NAMALWA (cell line): ENCODE measurements at regions not wholly inside any gene's neighbourhood (a gene's known extent, or its start where the extent isn't known, plus 50 kb on each side); places are given as distances from the start of the nearest gene placed in this dataset.
"Not testable (repeated sequence)": the region's sequence is repeated elsewhere in the genome, so short reads cannot be mapped to it uniquely, and the experiment has no call there.

Experiments
- DNase-seq: peaks from one replicate; pipeline ENCODE4 v3.0.0-alpha.2; 2015; ENCODE audit warnings: low spot score

DNA sequence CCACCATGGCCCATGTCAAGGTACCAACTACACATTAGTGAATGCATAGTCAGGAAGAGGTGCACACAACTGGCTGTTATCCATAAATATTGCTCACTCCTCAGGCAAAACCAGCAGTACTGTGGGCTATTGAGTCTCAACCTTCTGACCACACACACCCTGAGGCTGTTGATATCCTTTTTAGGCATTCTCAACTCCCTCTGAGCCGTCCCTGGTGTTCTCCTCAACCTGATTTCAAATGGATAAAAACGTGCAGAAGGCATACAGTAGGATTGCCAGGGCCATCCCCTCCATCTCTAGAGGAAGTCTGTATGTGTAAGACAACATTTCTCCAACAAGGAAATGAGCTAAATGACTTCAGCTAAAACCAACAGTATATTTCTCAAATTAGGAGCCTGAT is 98.7 kb upstream of the KLHL13 start:
- no peak for DNase-seq

DNA sequence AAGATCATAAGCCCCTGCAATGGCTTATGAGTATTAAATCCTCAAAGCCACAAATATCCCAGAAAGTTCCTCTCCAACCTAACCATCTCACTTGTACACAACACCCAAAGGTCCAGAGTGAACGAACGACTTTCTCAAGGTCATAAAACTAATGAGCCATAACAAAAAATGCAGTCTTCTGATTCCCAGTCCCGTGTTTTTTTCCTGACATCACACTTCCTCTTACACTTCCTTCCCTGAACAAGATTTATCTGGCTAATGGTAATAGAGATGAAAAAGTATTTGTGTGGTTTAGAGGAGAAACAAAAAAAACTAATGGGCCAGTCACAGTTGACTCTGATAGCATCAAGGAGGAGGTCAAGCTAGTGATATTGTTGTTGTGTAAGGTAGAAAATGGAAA is 99.5 kb upstream of the KLHL13 start:
- no peak for DNase-seq

DNA sequence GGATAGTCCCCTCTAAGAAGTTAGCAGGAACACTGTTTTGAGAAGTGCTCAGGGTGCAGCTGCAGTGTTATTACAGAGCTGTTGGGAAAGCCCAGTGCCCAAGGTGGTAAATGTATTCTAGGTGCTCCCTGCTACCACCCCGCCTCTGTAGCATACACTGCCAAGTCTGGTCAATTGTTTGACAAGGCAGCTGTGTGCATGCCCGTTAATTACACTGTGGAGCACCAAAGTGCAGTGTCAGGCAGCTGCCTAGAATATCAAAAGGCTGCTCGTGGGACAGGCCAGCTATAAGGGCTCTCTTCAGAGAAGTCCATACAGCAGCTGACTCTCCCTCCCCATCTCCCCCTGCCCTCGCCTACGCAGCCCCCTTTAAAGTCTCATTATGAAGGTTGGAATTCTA is 99.9 kb upstream of the KLHL13 start:
- no peak for DNase-seq

DNA sequence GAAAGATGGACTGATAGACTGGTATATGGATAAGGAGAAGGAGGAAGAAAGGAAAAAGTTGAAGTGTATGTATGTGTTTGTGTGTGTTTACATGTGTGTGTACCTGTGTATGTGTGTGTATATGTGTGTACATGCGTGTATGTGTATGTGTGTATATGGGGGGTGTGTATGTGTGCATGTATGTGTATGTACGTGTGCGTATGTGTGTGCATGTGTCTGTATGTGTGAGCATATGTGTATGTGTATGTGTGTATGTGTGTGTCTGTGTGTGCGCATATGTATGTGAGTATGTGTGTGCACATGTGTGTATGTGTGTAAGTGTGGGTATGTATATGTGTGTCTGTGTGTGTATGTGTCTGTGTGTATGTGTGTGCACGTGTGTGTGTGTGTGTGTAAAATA is 101.5 kb upstream of the KLHL13 start:
- DNase-seq, result no peak

DNA sequence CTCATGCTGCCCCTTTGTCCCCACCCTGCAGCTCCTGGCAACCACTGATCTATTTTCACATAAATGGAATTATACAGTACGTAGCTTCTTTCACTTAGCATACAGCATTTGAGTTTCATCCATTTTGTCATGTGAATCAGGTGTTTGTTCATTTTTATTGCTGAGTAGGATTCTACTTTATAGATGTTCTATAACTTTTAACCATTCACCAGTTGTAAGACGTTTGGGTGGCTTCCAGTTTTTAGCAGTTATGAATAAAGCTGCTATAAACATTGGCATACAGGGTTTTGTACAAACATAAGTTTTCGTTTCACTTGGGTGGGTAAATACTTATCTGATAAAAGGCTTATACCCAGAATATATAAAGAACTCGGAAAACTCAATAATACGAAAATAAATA is 102.3 kb upstream of the KLHL13 start:
- no peak for DNase-seq

DNA sequence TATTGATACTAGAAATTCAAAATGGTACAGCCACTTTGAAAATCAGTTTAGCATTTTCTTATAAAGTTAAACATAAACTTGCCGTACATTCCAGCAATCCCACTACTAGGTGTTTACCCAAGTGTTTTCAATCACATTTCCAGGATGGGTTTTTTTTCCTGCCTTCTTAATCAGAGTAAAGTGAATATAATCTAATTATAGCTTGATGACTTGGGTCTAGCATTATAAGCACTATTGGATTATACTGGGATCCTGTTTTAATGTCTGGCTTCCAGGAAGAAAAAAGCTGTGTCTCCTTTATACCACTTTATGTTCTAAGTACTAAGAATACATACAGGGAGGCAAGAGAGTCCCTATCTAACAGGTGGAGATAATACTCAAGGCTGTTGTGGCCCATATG is 103.3 kb upstream of the KLHL13 start:
- no peak for DNase-seq

DNA sequence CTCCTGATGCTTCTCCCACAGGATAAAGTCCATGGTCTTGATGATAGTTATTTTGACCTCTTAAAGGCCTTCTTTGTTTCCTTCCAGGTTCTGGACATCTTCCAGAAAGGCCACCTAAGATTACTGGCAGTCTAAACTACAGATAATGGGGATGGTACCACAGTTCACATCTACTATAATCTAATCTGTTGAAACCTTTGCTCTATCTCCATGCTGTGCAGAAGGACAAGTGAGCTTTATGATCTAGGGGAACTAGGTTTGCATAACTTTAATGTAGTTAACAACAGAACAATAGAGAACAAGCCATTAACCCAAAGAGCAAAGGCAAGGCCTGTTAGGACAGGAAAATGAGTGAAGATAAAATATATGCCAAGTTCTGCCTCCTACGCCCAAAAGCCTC is 103.9 kb upstream of the KLHL13 start:
- DNase-seq, result no peak

DNA sequence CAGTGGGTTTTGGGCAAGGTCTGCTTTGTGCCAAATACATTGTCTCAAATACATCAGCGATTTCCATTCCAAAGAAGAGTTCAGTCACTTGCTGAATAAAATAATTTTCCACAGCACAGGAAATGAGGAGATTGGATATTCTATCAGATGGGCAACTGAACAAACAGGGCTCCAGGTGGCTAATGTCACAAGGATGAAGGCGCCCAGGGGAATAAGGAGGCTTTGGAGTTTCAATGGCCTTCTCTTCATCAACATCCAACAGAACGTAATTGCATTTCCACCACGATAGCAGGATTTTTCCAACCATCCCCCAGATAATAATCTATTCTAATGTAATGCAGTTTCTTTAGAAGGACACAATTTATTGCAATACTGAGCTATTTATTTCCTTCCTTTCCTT is 104.7 kb upstream of the KLHL13 start:
- no peak for DNase-seq

DNA sequence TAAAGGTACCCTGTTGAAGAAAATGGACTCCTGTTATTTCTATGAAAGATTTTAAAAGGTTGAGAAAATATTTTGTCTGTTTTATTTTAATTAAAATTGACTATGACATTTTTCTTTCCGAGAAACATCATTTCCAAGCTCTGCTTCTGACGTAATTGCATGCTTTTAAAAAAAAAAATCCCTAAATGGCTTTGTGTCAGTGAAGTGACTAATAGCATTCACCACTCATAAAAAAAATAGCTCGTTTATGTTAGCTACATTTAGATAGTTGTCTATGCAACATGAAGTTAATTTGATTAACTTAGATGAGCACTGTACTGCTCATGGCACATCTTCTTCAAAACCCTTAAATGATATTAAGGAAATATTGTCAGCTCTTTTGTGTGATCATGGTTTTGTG is 105.1 kb upstream of the KLHL13 start:
- DNase-seq, result no peak

DNA sequence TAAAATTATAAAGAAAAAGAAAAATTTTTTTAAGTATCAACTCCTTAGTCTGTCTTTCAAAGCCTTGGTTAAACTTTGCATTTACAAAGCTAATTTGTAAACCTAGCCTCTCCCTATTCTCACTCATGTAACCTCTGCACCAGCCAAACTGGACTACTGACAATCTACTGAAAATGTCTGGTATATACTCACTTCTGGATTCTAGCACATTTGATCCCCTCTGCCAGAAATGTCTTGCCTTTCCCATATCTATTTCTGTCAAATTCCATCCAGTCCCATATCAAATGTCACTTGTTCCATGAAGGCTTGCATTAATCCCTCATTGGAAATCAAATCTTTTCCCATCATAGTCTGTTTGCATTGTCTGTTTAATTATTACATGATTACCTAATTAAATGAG is 105.8 kb upstream of the KLHL13 start:
- DNase-seq, result no peak

DNA sequence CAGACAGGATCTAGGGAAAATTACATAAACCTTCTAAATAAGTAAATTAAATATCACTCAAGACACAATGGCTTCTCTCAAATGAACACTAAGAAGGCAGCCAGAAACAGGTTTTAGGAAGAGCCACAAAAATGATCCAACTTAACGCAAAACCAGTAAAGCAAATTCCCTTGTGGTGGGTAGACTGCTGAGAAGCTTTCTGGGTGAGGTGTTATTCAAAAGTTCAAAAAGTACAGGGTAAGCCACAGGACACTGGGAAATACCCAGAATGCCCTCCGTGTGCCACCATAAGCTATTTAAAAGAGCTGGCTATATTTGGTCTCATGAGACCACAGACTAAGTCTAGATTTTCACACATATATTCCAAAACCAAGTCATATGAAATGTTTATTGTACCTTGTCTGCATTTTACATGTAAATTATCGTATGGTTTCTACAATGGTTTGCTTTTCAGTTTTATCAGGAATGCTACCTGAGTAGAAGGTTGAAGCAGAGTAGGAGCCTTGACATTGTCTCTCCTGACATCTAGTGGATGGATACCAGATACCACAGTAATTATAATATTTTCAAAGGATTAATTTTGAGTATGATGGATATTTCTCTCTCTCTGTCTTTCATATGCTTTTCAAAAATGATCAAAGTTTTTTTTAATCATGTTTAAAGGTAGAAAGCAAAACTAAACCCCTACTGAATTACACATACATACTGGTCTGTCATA is 109.3 kb upstream of the KLHL13 start:
- peak; percentile 38 for DNase-seq

DNA sequence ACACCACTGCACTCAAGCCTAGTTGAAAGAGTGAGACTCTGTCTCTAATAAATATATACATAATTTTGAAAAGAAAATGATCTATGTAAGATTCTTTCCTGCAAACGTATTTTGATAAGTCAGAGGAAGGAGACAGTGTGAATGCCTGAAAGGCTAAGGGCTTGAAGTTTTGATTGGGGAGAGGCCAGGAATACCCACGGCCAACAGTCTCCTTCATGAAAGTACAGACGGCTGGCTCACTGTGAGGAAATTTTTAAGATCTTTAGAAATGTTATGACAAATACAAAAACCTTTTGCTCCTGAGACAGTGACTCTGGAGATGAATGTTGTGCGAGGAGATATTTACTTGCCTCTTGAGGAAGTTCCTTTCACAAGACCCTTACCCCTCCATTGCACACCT is 111.4 kb upstream of the KLHL13 start:
- no peak for DNase-seq

DNA sequence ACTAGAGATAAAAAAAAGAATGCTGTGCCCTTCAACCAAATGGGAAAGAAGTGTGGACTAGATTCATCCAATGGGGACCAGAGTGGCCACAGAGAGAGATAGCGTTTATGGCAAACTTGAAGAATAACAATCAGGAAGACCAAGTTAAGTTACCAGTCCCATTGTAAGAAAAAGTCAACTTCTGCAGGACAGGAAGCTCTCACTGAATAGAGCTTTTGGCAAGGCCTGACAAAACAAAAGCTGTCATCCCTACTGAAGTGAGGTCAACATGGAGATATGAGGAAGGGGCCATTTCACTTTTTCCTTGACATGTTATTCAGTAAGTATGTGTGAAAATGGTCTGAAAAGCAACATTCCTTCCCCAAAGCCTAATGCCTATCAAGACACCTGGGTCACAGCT is 111.8 kb upstream of the KLHL13 start:
- DNase-seq, result no peak

DNA sequence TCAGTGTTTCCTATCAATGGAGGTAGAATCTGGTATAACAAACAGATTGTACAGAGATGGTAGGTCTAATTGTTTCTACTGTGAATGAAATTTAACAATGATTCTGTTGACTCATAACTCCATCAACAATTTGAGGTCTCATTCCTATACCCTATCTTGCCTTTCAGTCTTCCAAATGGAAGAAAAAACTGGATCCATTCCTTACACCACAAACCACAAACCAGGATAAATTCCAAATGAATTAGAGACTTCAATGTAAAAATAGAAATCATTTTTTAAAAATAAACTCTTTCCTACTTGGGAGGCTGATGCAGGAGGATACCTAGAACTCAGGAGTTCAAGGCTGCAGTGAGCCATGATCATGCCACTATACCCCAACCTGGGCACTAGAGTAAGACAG is 114.4 kb upstream of the WDR44 start:
- DNase-seq, result no peak

DNA sequence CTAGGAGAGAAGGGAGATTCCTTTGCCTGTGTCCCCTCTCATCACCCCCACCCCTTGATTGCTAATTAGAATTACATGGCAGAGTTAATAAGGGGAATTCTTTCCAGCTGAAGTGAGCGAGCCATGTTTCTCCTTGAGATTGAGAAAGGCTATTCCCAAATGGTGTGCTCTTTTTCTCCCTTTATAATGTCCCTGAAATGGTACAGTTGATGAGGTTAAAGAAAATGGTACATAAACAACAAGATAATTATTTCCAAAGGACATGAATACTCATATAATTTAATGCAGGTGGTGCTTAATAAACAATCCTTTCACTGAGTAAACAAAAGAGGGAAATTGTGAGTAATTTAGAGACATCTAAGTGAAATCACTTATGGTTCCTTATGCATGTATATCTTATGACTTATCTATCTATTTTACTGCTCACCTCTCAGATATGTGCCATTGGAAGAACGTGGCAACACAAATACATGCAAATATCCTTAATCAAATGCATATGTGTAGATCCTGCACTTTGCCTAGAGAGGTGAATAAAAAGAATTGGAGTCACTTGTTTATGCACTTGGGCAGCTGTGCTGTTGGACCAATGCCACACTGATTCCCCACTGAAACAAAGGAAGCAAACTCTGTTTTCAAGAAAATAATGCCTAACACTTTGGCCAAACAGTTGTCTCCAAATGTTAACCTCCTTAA is 106.6 kb upstream of the WDR44 start:
- DNase-seq, result no peak

DNA sequence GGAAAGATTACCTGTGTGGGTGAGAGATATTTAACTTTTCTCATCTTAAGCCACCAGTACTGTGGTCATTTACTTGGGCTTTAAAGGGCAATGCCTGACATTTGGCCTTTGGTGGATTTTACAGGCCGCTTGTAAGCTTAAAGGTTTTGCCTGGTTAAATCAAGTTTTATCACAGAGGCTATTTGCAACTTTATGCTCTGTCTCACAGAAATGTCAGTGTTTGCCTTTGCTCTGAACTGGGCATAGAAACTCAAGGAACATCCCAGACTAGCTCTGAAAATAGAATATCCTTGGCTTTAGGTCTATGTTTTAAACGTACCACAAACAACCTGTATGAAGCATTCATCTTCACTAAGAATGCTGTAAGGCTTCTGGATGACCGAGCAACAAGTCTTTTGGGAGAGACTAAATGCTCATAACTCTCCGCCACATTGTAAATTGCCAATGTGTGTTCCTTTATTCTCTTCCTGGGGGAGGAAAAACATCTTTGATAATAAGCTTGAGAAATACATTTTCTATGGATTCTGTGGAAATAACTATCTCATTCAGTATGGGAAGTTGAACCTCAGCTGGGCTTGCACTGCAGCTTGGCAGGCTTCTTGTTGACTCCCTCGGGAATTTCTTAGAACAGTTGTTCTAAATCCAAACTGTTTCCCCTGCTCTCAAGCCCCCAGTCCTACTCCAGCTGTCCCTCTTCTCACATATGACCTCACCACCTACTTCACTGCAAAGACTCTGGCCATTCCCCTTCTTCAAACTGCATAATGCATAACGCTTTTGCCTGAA is 105.8 kb upstream of the WDR44 start:
- DNase-seq, result no peak

DNA sequence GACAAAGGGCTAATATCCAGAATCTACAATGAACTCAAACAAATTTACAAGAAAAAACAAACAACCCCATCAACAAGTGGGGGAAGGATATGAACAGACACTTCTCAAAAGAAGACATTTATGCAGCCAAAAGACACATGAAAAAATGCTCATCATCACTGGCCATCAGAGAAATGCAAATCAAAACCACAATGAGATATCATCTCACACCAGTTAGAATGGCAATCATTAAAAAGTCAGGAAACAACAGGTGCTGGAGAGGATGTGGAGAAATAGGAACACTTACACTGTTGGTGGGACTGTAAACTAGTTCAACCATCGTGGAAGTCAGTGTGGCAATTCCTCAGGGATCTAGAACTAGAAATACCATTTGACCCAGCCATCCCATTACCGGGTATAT is 98.9 kb upstream of the WDR44 start:
- not testable (repeated sequence) for DNase-seq

DNA sequence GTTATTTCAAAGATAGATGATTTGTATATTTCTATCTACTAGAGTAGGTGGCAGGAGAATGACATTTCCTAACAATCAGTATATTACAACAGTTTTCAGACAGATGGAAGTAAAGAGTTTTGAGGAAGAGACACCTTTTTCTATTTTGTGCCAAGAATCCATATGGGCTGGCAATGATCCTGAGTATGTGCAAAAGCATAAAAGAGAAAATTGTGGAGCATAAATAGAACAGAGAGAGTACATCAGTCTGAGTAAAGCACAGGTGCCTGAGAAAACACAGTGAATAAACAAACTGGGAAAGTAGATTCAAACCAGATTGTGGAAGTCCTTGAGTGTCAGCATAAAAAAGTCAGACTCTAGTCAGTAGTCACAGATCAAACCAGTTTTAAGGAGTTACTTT is 96.8 kb upstream of the WDR44 start:
- DNase-seq, result no peak

DNA sequence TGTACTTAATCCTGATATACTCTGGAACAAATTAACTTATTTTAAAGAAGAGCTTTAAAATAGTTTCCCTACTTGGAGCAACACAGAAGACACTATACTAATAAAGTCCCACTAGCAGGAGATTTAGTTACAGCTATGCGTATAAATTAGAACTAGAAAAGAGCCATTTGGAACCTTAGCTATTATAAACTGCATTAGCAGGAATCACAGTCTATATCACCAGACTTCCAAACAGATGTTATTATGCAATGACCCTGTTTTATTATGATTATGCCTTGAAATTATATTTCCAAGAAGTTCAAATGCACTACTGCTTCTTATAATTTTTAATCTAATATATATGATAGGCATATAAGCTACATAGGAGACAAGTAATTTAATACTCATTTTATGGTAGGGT is 95.5 kb upstream of the WDR44 start:
- DNase-seq, result no peak

DNA sequence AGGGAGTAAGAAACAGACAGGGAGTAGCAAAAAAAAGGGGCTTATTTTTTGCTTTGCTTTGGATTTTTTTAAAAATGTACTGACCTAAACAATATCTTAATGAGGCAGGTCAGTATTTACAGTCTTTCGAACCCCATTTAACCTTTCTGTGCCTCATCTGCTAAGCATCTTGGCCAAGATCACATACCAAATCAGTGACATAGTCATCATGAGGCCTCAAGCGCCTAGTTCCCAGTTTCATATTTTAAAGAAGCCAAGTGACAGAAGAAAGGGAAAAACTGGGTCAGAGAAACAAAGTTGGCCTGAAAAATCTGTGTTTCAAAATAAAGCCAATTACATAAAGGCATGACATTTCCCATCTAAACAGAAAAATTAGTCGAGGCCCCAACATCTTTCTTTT is 94.6 kb upstream of the WDR44 start:
- no peak for DNase-seq

DNA sequence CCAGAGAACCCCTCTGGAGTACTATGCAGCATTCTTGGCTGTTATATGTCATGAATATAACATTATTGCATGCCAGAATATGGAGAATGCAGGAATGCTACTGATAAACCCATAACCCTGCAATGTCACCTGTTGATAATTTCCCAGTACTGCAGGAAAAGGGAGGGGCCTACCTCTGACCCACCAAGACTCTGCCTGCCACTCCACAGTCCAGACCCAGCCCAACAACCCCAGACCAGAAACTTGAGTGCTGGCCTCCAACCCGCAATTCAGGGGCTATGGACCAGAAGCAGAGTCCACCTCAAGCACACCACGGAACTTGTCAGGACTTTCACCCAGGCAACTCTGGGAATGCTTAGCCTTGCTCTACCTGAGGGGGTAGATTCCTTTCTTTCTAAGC is 92.9 kb upstream of the WDR44 start:
- no peak for DNase-seq

DNA sequence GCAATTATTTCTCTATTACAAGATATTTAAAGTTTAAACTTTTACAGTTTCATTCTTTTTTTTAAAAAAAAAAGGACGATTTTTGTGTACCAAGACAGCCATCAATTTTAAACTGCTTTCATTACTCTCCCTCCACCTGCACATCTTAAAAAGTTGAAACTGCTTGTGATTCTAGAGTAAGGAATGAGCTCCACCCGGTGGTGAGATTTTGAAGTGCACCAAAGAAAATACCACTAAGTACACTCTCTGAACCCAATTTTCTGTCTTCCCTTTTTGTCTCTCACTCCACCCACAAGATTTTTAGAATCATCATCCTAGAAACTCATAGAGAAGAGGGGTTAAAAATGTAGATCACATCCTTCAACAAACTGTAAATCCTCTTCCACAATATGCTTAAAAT is 91.3 kb upstream of the WDR44 start:
- peak; percentile 63 for DNase-seq

DNA sequence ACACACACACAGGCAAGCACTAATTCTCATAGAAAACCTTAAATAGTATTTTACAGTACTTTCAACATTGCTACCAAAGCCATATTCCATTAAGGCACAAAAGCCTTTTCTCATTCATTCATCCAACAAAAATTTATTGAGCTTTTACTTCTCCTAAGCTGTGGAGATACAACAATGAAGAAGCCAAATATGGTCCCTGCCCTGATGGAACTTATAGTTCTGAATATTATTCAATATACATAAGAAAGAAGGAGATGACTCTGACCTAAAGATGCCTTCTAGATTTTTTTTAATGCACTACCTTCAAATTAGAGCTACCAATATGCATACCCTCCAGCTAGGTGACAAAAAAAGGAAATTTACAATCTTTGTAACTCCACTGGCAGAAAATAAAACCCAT is 90.0 kb upstream of the WDR44 start:
- DNase-seq, result no peak
